Psoas muscle (tissue), 7 donors: ENCODE measurements at regions not wholly inside any gene's neighbourhood (a gene's known extent, or its start where the extent isn't known, plus 50 kb on each side); places are given as distances from the start of the nearest gene placed in this dataset.

Experiments
- ATAC-seq, 4 donors: fragments of 200-7000 bp; cut with Tn5 transposase; one replicate each; pipeline ENCODE4 v1.9.1; 2020; ENCODE audit warnings: moderate library complexity in 3 of 4, mild to moderate bottlenecking in 2 of 4
- DNase-seq, 2 donors: peaks; one replicate each; pipeline ENCODE4 v3.0.0-alpha.2; 2020
- H3K27ac ChIP-seq: fragments of 200-600 bp; one replicate; pipeline ENCODE4 v1.8.0; 2022
- H3K27me3 ChIP-seq, 3 donors: fragments of 200-600 bp in 1 of 3; one replicate each; pipeline versions ENCODE4 v1.6.1 to v1.8.0; 2013 to 2022; ENCODE audit warnings: low read length in 2 of 3, mild to moderate bottlenecking in 2 of 3, moderate library complexity in 1 of 3; ENCODE audit not compliant: insufficient read depth in 3 of 3
- H3K36me3 ChIP-seq, 2 donors: fragments of 200-600 bp in 1 of 2; one replicate each; pipeline versions ENCODE4 v1.6.1 to v1.8.0; 2013 to 2022; ENCODE audit warnings: low read depth in 1 of 2, mild to moderate bottlenecking in 1 of 2, moderate library complexity in 1 of 2; ENCODE audit not compliant: insufficient read depth in 1 of 2
- H3K4me1 ChIP-seq: fragments of 200-600 bp; one replicate; pipeline ENCODE4 v1.8.0; 2022
- H3K4me3 ChIP-seq: fragments of 200-600 bp; one replicate; pipeline ENCODE4 v1.8.0; 2022; ENCODE audit warnings: mild to moderate bottlenecking
- H3K9me3 ChIP-seq: fragments of 200-600 bp; one replicate; pipeline ENCODE4 v1.8.0; 2022
- CTCF ChIP-seq: fragments of 200-600 bp; IDR thresholded peaks from one replicate; pipeline ENCODE4 v1.8.0; 2022; ENCODE audit warnings: antibody characterized with exemption
- WGBS, 3 donors: extraction: QIAGEN DNeasy Blood & Tissue Kit; methylation state at CpG; one replicate each; pipeline versions ENCODE4 v1.1.6 to v1.1.7; 2013; 5-methylcytosine and 5-hydroxymethylcytosine counted together
- intact Hi-C, 2 donors: fragments of 100-400 bp; cut with DNase I; formaldehyde crosslinking; loops; one replicate each; pipeline versions ENCODE4 v1.11.0 to v1.14.2; 2022
- donor health status: healthy with polysubstance abuse.
- donor health status: DM: no; HTN: no; CAD: no; lungs with moderate emphysema.
- donor health status: Bipolar disorder and iron deficiency.
- donor health status: healthy.
- donor health status: DM: yes; HTN: yes; CAD: no.
- donor health status: DM: no; HTN: no; CAD: no.
- donor health status: DM: yes; HTN: yes; CAD: no.

DNA sequence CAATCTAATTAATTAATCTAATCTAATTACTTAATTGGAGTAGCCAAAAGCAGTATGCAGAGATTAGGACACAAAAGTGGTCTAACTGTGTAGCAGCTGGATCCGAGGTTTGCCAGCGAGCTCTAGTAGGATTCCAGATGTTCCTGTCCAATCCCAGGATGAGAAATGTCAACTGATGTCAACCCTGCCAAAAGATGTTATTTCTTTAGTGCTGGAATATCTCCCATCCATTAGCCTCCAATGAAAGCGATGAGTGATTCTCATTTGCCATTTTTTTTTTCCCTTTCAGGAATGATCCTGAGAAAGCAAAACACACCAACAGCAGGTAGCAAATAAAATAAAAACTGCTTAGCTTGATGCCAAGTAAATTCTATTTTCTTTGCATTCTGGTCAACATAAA lies 372.9 kb downstream of the STIM2 start:
- DNase-seq, result peak in 1 of 2 donors; percentile 13
- Histone ChIP-seq H3K4me3 (no peak overlapping the region), H3K36me3 (no peaks in the 10 kb centered on the region), H3K27ac (no peak overlapping the region), H3K4me1 (no peaks in the 10 kb centered on the region), H3K27me3 (no peaks in the 10 kb centered on the region), H3K9me3 (no peaks in the 10 kb centered on the region)
- no peak for TF ChIP-seq CTCF
- 60 to 66% (median 64%) methylated on average over 3 of the region's 3 CpGs for WGBS, 3 donors
- intact Hi-C loops, result no loop called here
- ATAC-seq, result no peak

- ATAC-seq (no peak), DNase-seq (no peak)
- no peak for TF ChIP-seq CTCF
- Histone ChIP-seq H3K9me3 (no peaks in the 10 kb centered on the region), H3K4me1 (no peaks in the 10 kb centered on the region), H3K4me3 (no peak overlapping the region), H3K36me3 (no peaks in the 10 kb centered on the region), H3K27me3 (no peaks in the 10 kb centered on the region), H3K27ac (no peak overlapping the region)
- WGBS, 3 donors, result 49 to 61% (median 59%) methylated on average over 6 of the region's 6 CpGs
- intact Hi-C loops, result no loop called here
Measured at GRCh38 chr4:27234306-27234899, 373.8 kb downstream of the STIM2 start.

GRCh38 chr4:27239641-27240040 lies 379.0 kb downstream of the STIM2 start:
- no peak for TF ChIP-seq CTCF
- ATAC-seq (no peak), DNase-seq (no peak)
- 78 to 83% (median 82%) methylated on average over 4 of the region's 4 CpGs for WGBS, 3 donors
- H3K4me3 ChIP-seq, result no peak overlapping the region
- no peaks in the 10 kb centered on the region for H3K27me3 ChIP-seq
- no peaks in the 10 kb centered on the region for H3K9me3 ChIP-seq
- H3K27ac ChIP-seq, result no peak overlapping the region
- intact Hi-C loops, result no loop called here
- H3K36me3 ChIP-seq, result no peaks in the 10 kb centered on the region
- H3K4me1 ChIP-seq, result no peaks in the 10 kb centered on the region

DNA sequence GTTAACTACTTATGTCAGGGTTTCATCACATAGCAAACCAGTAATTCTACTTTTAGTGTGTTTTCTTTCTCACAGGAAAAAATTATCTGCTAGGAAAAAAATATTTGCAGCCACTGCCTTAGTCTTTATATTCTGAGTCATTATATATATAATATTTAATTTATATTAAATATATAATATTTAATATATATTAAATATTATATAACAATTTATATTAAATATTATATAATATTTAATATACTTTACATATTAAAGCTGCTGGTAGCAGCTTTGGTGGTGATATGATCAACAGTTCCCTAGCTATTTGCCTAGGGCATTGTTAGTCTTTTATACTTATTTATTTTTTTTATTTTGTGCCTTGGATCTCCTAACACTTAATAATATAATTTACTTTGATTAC lies 381.6 kb downstream of the STIM2 start:
- Histone ChIP-seq H3K9me3 (no peaks in the 10 kb centered on the region), H3K4me1 (no peaks in the 10 kb centered on the region), H3K27ac (no peak overlapping the region), H3K36me3 (no peaks in the 10 kb centered on the region), H3K27me3 (no peaks in the 10 kb centered on the region), H3K4me3 (no peak overlapping the region)
- TF ChIP-seq CTCF, result no peak
- DNase-seq (no peak), ATAC-seq (no peak)
- intact Hi-C loops, result no loop called here

DNA sequence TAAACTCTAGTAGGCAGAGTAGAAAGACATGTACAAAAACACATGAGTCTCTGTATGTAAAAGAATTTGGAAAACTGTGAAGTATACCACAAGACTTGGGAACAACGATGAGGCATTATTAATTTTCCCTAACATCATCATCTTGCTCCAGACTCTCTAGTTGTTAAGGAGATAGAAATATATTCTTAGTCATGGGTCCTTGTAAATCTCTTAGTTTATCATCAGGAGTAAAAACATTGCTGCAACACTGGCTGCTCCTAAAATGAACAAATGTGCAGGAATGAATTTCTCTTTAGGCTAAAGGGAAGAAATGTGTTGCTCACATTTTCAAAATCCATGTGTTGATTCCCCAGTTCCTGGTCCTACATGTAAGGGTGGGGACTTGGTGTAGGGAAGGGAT lies 384.6 kb downstream of the STIM2 start:
- no peak for ATAC-seq
- no peak for DNase-seq
- H3K36me3 ChIP-seq, result no peaks in the 10 kb centered on the region
- intact Hi-C loops, result no loop called here
- no peaks in the 10 kb centered on the region for H3K9me3 ChIP-seq
- H3K4me1 ChIP-seq, result no peaks in the 10 kb centered on the region
- 70 to 82% (median 79%) methylated on average over 1 of the region's 1 CpG for WGBS, 3 donors
- no peak overlapping the region for H3K27ac ChIP-seq
- TF ChIP-seq CTCF, result no peak
- H3K4me3 ChIP-seq, result no peak overlapping the region
- no peaks in the 10 kb centered on the region for H3K27me3 ChIP-seq
